Kidney (tissue), 13 donors: ENCODE measurements at regions not wholly inside any gene's neighbourhood (a gene's known extent, or its start where the extent isn't known, plus 50 kb on each side); places are given as distances from the start of the nearest gene placed in this dataset.
A peak's percentile ranks its signal among the peaks of the same experiment; 100 is the strongest.

Source experiments
- DNase-seq, 5 donors: peaks; one replicate each; pipeline ENCODE4 v3.0.0-alpha.2; 2013 to 2020
- FAIRE-seq: peaks from 2 replicates; lab custom pipeline; 2012; peaks lifted over from hg19 to GRCh38; lab: Jason Lieb, UNC
- H3K27ac ChIP-seq, 2 donors: one replicate each; pipeline ENCODE4 v1.7.0; 2013; ENCODE audit warnings: low read depth in 2 of 2, low read length in 2 of 2, inconsistent platforms in 1 of 2
- H3K27me3 ChIP-seq: one replicate; pipeline ENCODE4 v1.7.1; 2013; ENCODE audit warnings: low read length, inconsistent platforms; ENCODE audit not compliant: control insufficient read depth, insufficient read depth
- H3K36me3 ChIP-seq, 3 donors: one replicate each; pipeline versions ENCODE4 v1.7.0 to v1.7.1; 2013; ENCODE audit warnings: low read length in 3 of 3, control low read depth in 1 of 3, inconsistent platforms in 1 of 3; ENCODE audit not compliant: insufficient read depth in 3 of 3, control insufficient read depth in 2 of 3
- H3K4me1 ChIP-seq, 3 donors: one replicate each; pipeline versions ENCODE4 v1.7.0 to v1.7.1; 2013; ENCODE audit warnings: low read length in 3 of 3, inconsistent platforms in 1 of 3, low read depth in 1 of 3; ENCODE audit not compliant: control insufficient read depth in 2 of 3, insufficient read depth in 2 of 3
- H3K4me3 ChIP-seq, 3 donors: one replicate each; pipeline versions ENCODE4 v1.7.0 to v1.8.1; 2013; ENCODE audit warnings: low read length in 3 of 3, control low read depth in 1 of 3, inconsistent platforms in 1 of 3
- H3K9ac ChIP-seq, 3 donors: one replicate each; pipeline versions ENCODE4 v1.7.0 to v1.7.1; 2013; ENCODE audit warnings: low read length in 3 of 3, control low read depth in 1 of 3, inconsistent platforms in 1 of 3
- H3K9me3 ChIP-seq, 3 donors: one replicate each; pipeline versions ENCODE4 v1.7.0 to v1.7.1; 2013; ENCODE audit warnings: low read length in 3 of 3, control low read depth in 1 of 3, inconsistent platforms in 1 of 3; ENCODE audit not compliant: control insufficient read depth in 2 of 3, insufficient read depth in 1 of 3
- intact Hi-C: fragments of 100-400 bp; cut with DNase I; formaldehyde crosslinking; loops from one replicate; pipeline ENCODE4 v1.11.1; 2022
- TF ChIP-seq, protein P1 (sequence below): IDR thresholded peaks from 3 replicates; pipeline ENCODE4 v1.5.1; 2012; ENCODE audit warnings: mild to moderate bottlenecking, moderate library complexity, borderline replicate concordance; ENCODE audit not compliant: insufficient read depth; ENCODE audit errors: extremely low read depth
- donor health status: control.
- donor health status: control.
- donor health status: control.
- donor health status: control.
- donor health status: control.
- donor health status: DM: yes; HTN: yes; CAD: no.
- donor health status: Normal renal cell carcinoma (clear cell type).

DNA sequence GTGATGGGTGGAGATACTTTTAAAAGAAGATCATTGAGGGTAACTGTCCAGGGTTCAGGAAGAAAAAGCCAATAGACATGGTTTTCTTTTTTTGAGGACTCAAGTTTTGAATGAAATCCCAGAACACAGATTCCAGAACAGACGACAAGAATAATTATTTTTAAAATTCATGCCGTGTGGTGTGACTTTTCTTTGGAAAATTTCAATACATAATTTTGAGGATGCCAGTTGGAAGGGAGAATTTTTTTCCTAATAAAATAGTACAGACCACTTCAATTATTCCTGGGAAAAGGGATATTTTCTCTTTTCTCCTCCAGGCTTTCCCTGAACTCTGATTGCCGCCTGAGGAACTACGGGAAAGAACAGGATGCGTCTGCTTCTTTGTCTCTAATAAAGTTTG is 951.4 kb downstream of the KCNMA1 start:
- TF ChIP-seq, protein P1, sequence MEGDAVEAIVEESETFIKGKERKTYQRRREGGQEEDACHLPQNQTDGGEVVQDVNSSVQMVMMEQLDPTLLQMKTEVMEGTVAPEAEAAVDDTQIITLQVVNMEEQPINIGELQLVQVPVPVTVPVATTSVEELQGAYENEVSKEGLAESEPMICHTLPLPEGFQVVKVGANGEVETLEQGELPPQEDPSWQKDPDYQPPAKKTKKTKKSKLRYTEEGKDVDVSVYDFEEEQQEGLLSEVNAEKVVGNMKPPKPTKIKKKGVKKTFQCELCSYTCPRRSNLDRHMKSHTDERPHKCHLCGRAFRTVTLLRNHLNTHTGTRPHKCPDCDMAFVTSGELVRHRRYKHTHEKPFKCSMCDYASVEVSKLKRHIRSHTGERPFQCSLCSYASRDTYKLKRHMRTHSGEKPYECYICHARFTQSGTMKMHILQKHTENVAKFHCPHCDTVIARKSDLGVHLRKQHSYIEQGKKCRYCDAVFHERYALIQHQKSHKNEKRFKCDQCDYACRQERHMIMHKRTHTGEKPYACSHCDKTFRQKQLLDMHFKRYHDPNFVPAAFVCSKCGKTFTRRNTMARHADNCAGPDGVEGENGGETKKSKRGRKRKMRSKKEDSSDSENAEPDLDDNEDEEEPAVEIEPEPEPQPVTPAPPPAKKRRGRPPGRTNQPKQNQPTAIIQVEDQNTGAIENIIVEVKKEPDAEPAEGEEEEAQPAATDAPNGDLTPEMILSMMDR: no peak
- H3K36me3 ChIP-seq: no peaks in the 10 kb centered on the region
- H3K9ac ChIP-seq: no peak overlapping the region
- H3K27me3 ChIP-seq: no peaks in the 10 kb centered on the region
- no peak overlapping the region for H3K27ac ChIP-seq
- no peak for FAIRE-seq
- no peak for DNase-seq
- H3K9me3 ChIP-seq: no peaks in the 10 kb centered on the region
- H3K4me1 ChIP-seq: no peaks in the 10 kb centered on the region
- intact Hi-C loops: no loop called here
- no peak overlapping the region for H3K4me3 ChIP-seq

DNA sequence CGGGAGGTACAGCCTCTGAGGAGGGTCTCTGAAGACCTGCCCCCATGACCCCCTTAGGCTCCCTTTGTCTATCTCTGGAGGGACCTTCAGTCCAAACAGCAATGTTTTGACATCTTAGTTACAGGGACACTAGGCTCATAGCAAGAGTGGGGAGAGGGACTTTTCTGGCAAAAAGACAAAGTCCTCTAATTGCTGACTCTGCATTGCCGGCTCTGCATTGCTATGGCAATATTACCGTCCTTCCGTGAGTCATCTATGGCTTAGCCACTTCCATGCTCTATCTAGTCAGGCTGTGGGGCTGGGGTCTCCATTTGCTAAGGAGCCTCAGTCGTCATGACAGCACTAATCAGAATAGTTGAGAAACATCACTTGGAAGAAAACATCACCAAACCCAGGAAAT is 952.6 kb downstream of the KCNMA1 start:
- H3K4me3 ChIP-seq: no peak overlapping the region
- no peak overlapping the region for H3K9ac ChIP-seq
- TF ChIP-seq, protein P1: no peak
- H3K4me1 ChIP-seq: no peaks in the 10 kb centered on the region
- FAIRE-seq (no peak), DNase-seq (no peak)
- no peaks in the 10 kb centered on the region for H3K27me3 ChIP-seq
- no peaks in the 10 kb centered on the region for H3K36me3 ChIP-seq
- no peak overlapping the region for H3K27ac ChIP-seq
- intact Hi-C loops: no loop called here
- no peaks in the 10 kb centered on the region for H3K9me3 ChIP-seq

DNA sequence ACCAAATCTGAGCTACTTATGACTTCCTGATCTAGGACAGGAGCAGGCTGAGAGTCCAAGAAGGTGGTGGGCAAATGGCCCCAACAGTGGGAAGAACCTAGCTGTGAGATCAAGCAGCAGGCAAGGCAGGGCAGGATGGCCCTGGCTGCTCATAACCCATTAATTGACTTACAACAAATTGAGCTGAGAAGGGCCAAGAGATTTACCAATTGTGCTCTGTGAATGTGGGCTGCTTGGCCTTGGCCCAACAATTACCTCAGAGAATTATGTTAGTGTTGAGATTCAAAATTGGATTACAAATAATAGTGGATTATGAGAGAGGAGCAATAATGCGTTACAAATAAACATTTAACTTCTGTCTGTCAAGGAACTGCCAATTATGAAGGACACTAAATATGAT is 956.5 kb downstream of the KCNMA1 start:
- no peak overlapping the region for H3K9ac ChIP-seq
- H3K27me3 ChIP-seq: no peaks in the 10 kb centered on the region
- H3K9me3 ChIP-seq: no peaks in the 10 kb centered on the region
- H3K4me1 ChIP-seq: no peaks in the 10 kb centered on the region
- intact Hi-C loops: no loop called here
- TF ChIP-seq, protein P1: no peak
- DNase-seq (no peak), FAIRE-seq (no peak)
- no peak overlapping the region for H3K4me3 ChIP-seq
- no peak overlapping the region for H3K27ac ChIP-seq
- no peaks in the 10 kb centered on the region for H3K36me3 ChIP-seq

DNA sequence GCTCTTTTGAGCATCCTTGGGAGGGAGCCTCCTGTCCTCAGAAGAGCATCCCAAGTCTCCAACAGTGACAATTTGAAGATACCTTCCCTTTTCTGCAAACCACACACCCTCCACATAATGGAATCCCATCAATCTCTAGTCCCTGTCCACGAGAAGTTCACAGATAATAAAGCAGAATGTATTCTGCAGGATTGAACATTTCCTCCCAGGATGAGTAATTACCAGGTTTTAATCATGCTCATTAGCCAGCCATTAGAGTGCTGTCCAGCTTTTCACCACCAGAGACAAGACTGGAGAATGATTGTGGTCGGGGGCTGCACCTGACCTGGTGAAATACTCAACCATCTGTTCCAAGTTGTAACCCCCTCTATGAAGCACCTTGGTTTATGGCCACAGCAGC is 958.6 kb downstream of the KCNMA1 start:
- no peaks in the 10 kb centered on the region for H3K27me3 ChIP-seq
- FAIRE-seq: no peak
- no peak overlapping the region for H3K4me3 ChIP-seq
- H3K27ac ChIP-seq: no peak overlapping the region
- no peaks in the 10 kb centered on the region for H3K9me3 ChIP-seq
- no peaks in the 10 kb centered on the region for H3K4me1 ChIP-seq
- H3K9ac ChIP-seq: no peak overlapping the region
- H3K36me3 ChIP-seq: no peaks in the 10 kb centered on the region
- TF ChIP-seq, protein P1: no peak
- DNase-seq: peak in 2 of 5 donors; percentile 2 to 8
- intact Hi-C loops: no loop called here
